Activated T-helper 2 cell treated with anti-CD3 and anti-CD28 coated beads, Interferon-gamma antibody, Interleukin-2, Interleukin-4, amounts not matched to agents 10 μg/mL and 5 μg/mL and 100 μg/mL, durations not matched to agents 14 hours and 24 hours and 36 hours (primary cell): ENCODE measurements at regions not wholly inside any gene's neighbourhood (a gene's known extent, or its start where the extent isn't known, plus 50 kb on each side); places are given as distances from the start of the nearest gene placed in this dataset.
"Not testable (repeated sequence)": the region's sequence is repeated elsewhere in the genome, so short reads cannot be mapped to it uniquely, and the experiment has no call there.

Experiments
- DNase-seq: peaks from one replicate; pipeline ENCODE4 v3.0.0; 2021; ENCODE audit warnings: low spot score
- H3K27ac Mint-ChIP-seq: one replicate; pipeline ENCODE4 v1.8.0; 2021; ENCODE audit warnings: mixed read lengths
- H3K27me3 Mint-ChIP-seq: one replicate; pipeline ENCODE4 v1.8.0; 2021; ENCODE audit warnings: low read depth, mixed read lengths
- H3K36me3 Mint-ChIP-seq: one replicate; pipeline ENCODE4 v1.8.0; 2021; ENCODE audit warnings: low read depth, mixed read lengths
- H3K4me1 Mint-ChIP-seq: one replicate; pipeline ENCODE4 v1.8.0; 2021; ENCODE audit warnings: low read depth, mixed read lengths
- H3K4me3 Mint-ChIP-seq: one replicate; pipeline ENCODE4 v1.8.0; 2021; ENCODE audit warnings: low read depth, mild to moderate bottlenecking, moderate library complexity, mixed read lengths
- H3K9me3 Mint-ChIP-seq: one replicate; pipeline ENCODE4 v1.8.0; 2021; ENCODE audit warnings: mixed read lengths
- intact Hi-C: fragments of 100-400 bp; cut with micrococcal nuclease; formaldehyde crosslinking; loops from one replicate; pipeline ENCODE4 v1.15.1; 2023

GRCh38 chr2:116142644-116143227 lies 1671.8 kb upstream of the DDX18 start:
- intact Hi-C loops: no loop called here
- H3K9me3 Mint-ChIP-seq: peaks cover 31% of the 10 kb centered on the region
- H3K4me1 Mint-ChIP-seq: no peaks in the 10 kb centered on the region
- DNase-seq: no peak
- H3K27ac Mint-ChIP-seq: no peak overlapping the region
- no peaks in the 10 kb centered on the region for H3K27me3 Mint-ChIP-seq
- no peaks in the 10 kb centered on the region for H3K36me3 Mint-ChIP-seq
- H3K4me3 Mint-ChIP-seq: no peak overlapping the region

GRCh38 chr2:116145031-116145430 lies 1669.5 kb upstream of the DDX18 start:
- Mint-ChIP-seq H3K27ac (no peak overlapping the region), H3K4me1 (no peaks in the 10 kb centered on the region), H3K9me3 (peaks cover 28% of the 10 kb centered on the region), H3K36me3 (no peaks in the 10 kb centered on the region), H3K4me3 (no peak overlapping the region), H3K27me3 (no peaks in the 10 kb centered on the region)
- no peak for DNase-seq
- intact Hi-C loops: no loop called here

GRCh38 chr2:116148361-116148760 lies 1666.1 kb upstream of the DDX18 start:
- no peaks in the 10 kb centered on the region for H3K27me3 Mint-ChIP-seq
- H3K4me1 Mint-ChIP-seq: no peaks in the 10 kb centered on the region
- H3K9me3 Mint-ChIP-seq: peaks cover 29% of the 10 kb centered on the region
- intact Hi-C loops: no loop called here
- H3K36me3 Mint-ChIP-seq: no peaks in the 10 kb centered on the region
- no peak overlapping the region for H3K27ac Mint-ChIP-seq
- H3K4me3 Mint-ChIP-seq: no peak overlapping the region
- DNase-seq: no peak

- H3K4me1 Mint-ChIP-seq: no peaks in the 10 kb centered on the region
- DNase-seq: no peak
- intact Hi-C loops: no loop called here
- no peaks in the 10 kb centered on the region for H3K27me3 Mint-ChIP-seq
- peaks cover 52% of the 10 kb centered on the region for H3K9me3 Mint-ChIP-seq
- H3K36me3 Mint-ChIP-seq: no peaks in the 10 kb centered on the region
- H3K4me3 Mint-ChIP-seq: no peak overlapping the region
- no peak overlapping the region for H3K27ac Mint-ChIP-seq
Observed at GRCh38 chr2:116153729-116154128, 1660.8 kb upstream of the DDX18 start.

- Mint-ChIP-seq H3K4me3 (no peak overlapping the region), H3K4me1 (no peaks in the 10 kb centered on the region), H3K27ac (no peak overlapping the region), H3K36me3 (no peaks in the 10 kb centered on the region), H3K27me3 (no peaks in the 10 kb centered on the region), H3K9me3 (peaks cover 62% of the 10 kb centered on the region)
- no peak for DNase-seq
- intact Hi-C loops: no loop called here
Observed at GRCh38 chr2:116160657-116161056, 1653.8 kb upstream of the DDX18 start.

GRCh38 chr2:116162395-116162794 lies 1652.1 kb upstream of the DDX18 start:
- Mint-ChIP-seq H3K27ac (no peak overlapping the region), H3K4me1 (no peaks in the 10 kb centered on the region), H3K27me3 (no peaks in the 10 kb centered on the region), H3K36me3 (no peaks in the 10 kb centered on the region), H3K4me3 (no peak overlapping the region), H3K9me3 (peaks cover 51% of the 10 kb centered on the region)
- no peak for DNase-seq
- intact Hi-C loops: no loop called here

- Mint-ChIP-seq H3K27ac (no peak overlapping the region), H3K4me3 (no peak overlapping the region)
- intact Hi-C loops: no loop called here
Observed at GRCh38 chr2:116167107-116167506, 1647.4 kb upstream of the DDX18 start.

GRCh38 chr2:116180072-116180471 lies 1634.4 kb upstream of the DDX18 start:
- no peak for DNase-seq
- Mint-ChIP-seq H3K27ac (no peak overlapping the region), H3K36me3 (no peaks in the 10 kb centered on the region), H3K9me3 (peaks cover 27% of the 10 kb centered on the region), H3K27me3 (no peaks in the 10 kb centered on the region), H3K4me1 (no peaks in the 10 kb centered on the region), H3K4me3 (no peak overlapping the region)
- intact Hi-C loops: no loop called here

More at GRCh38 chr2:116167107-116167506, 1647.4 kb upstream of the DDX18 start:
- no peak for DNase-seq
- Mint-ChIP-seq H3K9me3 (peaks cover 46% of the 10 kb centered on the region), H3K4me1 (no peaks in the 10 kb centered on the region), H3K36me3 (no peaks in the 10 kb centered on the region), H3K27me3 (no peaks in the 10 kb centered on the region)

- H3K4me1 Mint-ChIP-seq, DNase-seq, intact Hi-C loops, H3K36me3 Mint-ChIP-seq, H3K27ac Mint-ChIP-seq, H3K4me3 Mint-ChIP-seq, H3K27me3 Mint-ChIP-seq: not testable (repeated sequence)
- H3K9me3 Mint-ChIP-seq: peaks cover 46% of the 10 kb centered on the region
Observed at GRCh38 chr2:116190684-116191083, 1623.8 kb upstream of the DDX18 start.

GRCh38 chr2:116200086-116200485 lies 1614.4 kb upstream of the DDX18 start:
- no peak for DNase-seq
- H3K9me3 Mint-ChIP-seq: peaks cover 47% of the 10 kb centered on the region
- intact Hi-C loops: no loop called here
- H3K36me3 Mint-ChIP-seq: no peaks in the 10 kb centered on the region
- no peak overlapping the region for H3K27ac Mint-ChIP-seq
- H3K4me1 Mint-ChIP-seq: no peaks in the 10 kb centered on the region
- H3K27me3 Mint-ChIP-seq: no peaks in the 10 kb centered on the region
- H3K4me3 Mint-ChIP-seq: no peak overlapping the region

GRCh38 chr2:116211719-116212118 lies 1602.8 kb upstream of the DDX18 start:
- no peaks in the 10 kb centered on the region for H3K4me1 Mint-ChIP-seq
- H3K36me3 Mint-ChIP-seq: no peaks in the 10 kb centered on the region
- H3K9me3 Mint-ChIP-seq: peaks cover 44% of the 10 kb centered on the region
- no peak for DNase-seq
- no peaks in the 10 kb centered on the region for H3K27me3 Mint-ChIP-seq
- intact Hi-C loops: no loop called here
- H3K27ac Mint-ChIP-seq: no peak overlapping the region
- no peak overlapping the region for H3K4me3 Mint-ChIP-seq

- H3K36me3 Mint-ChIP-seq: no peaks in the 10 kb centered on the region
- no peaks in the 10 kb centered on the region for H3K27me3 Mint-ChIP-seq
- peaks cover 33% of the 10 kb centered on the region for H3K9me3 Mint-ChIP-seq
- no peak for DNase-seq
- no peak overlapping the region for H3K27ac Mint-ChIP-seq
- intact Hi-C loops: no loop called here
- H3K4me1 Mint-ChIP-seq: no peaks in the 10 kb centered on the region
- H3K4me3 Mint-ChIP-seq: no peak overlapping the region
Observed at GRCh38 chr2:116222793-116223192, 1591.7 kb upstream of the DDX18 start.

- no peak overlapping the region for H3K4me3 Mint-ChIP-seq
- no peaks in the 10 kb centered on the region for H3K27me3 Mint-ChIP-seq
- intact Hi-C loops: no loop called here
- DNase-seq: no peak
- no peaks in the 10 kb centered on the region for H3K36me3 Mint-ChIP-seq
- peaks cover 41% of the 10 kb centered on the region for H3K9me3 Mint-ChIP-seq
- H3K4me1 Mint-ChIP-seq: no peaks in the 10 kb centered on the region
- H3K27ac Mint-ChIP-seq: no peak overlapping the region
Observed at GRCh38 chr2:116223912-116224311, 1590.6 kb upstream of the DDX18 start.

- intact Hi-C loops: no loop called here
- no peaks in the 10 kb centered on the region for H3K4me1 Mint-ChIP-seq
- no peaks in the 10 kb centered on the region for H3K27me3 Mint-ChIP-seq
- DNase-seq: no peak
- no peaks in the 10 kb centered on the region for H3K36me3 Mint-ChIP-seq
- H3K4me3 Mint-ChIP-seq: no peak overlapping the region
- H3K27ac Mint-ChIP-seq: no peak overlapping the region
- H3K9me3 Mint-ChIP-seq: peaks cover 46% of the 10 kb centered on the region
Observed at GRCh38 chr2:116224610-116225009, 1589.9 kb upstream of the DDX18 start.
